HCEC 1CT (cell line): ENCODE measurements at regions not wholly inside any gene's neighbourhood (a gene's known extent, or its start where the extent isn't known, plus 50 kb on each side); places are given as distances from the start of the nearest gene placed in this dataset.
"Not testable (repeated sequence)": the region's sequence is repeated elsewhere in the genome, so short reads cannot be mapped to it uniquely, and the experiment has no call there.

Experiments used
- DNase-seq: peaks from one replicate; pipeline ENCODE4 v3.0.0-alpha.2; 2017

DNA sequence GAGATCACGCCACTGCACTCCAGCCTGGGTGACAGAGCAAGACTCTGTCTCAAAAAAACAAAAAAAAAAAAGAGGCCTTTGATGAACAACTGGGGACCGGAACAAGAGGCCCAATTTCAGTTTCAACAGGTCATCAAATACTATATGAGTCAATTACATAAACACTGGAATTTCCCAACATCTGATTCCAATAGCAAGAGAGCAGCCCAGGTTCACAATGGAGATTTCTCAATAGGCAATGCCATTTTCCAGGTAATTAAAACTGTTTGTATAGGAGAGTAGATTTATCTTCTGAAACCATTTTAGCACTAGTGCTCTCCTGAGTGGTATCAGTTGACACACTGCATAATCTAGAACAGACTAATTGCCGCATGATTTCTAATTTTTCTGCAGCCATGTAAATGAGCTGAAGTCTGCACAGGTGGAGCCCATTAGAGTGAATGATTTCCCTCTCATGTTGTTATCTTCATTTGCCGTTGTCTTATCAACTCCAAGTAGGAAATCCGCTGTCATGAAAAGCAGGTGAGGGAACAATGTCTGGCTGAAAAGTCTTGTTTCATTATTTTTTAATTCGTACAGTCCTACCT is 264.1 kb upstream of the MEIS1 start:
- no peak for DNase-seq

DNA sequence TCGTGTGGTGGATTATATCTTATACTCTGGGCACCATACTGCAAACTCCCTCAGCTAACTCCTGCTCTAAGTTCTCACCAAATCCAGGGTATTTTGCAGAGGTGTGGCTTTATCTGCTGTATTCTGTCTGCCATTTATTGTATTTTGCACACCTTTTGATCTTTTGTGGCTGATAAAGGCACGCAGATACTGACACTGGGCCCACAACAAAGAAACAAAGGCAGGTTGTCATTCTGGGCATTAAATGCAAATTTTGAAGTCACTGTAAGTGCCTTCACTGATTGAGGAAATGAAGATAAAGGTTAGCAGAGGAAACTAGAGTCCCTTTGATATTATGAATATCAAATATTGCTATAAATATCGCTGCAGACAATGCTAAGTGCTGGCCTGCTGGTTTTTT is 265.8 kb upstream of the MEIS1 start:
- DNase-seq: no peak

DNA sequence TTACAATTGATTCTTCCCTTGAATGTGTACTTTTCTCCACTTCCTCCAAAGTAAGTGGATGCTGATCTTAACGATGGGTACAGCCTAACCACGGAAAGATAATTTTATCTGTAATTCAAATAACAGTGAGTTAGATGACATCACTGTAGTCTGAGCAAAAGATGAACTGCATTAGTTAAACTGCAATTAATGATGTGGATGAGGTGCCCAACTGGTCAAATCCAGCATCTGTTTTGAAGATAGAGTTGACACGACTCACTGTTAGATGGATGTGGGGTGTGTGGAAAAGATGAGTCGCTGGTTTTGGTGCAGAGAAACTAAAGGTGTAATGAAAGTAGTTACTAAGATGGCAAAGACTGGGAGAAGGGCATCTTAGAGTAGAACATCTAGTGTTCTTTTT is 270.5 kb upstream of the MEIS1 start:
- no peak for DNase-seq

DNA sequence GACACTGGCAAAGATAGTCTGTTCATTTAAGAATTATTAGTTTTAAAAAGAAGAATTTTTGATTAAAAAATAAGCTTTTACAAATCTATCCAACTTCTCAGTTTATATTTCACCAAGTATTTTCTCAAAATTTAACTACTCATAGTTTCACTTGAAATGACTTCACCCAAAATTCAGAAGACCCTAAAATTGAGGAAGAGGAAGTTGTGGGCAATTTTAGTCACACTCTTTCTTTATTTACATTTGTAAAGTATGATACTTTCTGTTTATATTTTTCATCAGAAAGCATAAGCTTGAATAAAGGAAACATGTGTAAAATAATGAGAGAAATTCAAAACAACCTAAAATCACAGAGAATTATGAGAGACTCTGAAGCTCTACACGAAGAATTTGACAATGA is 278.8 kb upstream of the MEIS1 start:
- DNase-seq: no peak

DNA sequence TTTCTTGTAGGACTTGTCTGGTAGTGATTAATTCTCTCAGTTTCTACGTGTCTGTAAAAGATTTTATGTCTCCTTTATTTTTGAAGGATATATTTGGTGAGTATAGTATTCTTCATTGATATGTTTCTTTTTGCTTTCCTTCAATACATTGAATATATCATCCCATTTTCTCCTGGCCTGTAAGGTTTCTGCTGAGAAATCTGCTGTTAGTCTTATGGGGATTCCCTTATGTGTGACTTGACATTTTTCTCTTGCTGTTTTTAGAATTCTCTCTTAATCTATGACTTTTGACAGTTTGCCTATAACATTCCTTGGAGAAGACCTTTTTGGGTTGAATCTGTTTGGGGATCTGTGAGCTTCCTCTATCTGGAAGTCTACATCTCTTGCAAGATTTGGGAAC is 281.0 kb upstream of the MEIS1 start:
- no peak for DNase-seq

DNA sequence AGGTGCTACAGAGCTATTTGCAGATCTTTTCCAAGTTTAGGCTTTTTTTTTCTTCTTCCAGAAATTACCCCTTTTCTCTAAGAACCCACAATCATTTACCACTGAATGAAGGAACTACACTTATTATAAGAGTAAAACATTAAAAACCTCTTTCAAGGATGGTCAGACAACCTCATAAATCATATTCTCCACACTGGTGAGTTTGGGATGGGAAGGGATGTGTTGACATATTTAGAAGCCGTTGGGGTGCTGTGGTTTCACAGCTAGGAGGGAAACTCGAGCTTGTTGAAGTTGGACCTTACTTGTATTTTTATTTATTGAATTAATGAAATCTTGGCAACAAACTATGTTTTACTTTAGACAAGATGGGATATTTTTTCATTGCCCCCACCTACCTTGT is 289.4 kb upstream of the MEIS1 start:
- no peak for DNase-seq

DNA sequence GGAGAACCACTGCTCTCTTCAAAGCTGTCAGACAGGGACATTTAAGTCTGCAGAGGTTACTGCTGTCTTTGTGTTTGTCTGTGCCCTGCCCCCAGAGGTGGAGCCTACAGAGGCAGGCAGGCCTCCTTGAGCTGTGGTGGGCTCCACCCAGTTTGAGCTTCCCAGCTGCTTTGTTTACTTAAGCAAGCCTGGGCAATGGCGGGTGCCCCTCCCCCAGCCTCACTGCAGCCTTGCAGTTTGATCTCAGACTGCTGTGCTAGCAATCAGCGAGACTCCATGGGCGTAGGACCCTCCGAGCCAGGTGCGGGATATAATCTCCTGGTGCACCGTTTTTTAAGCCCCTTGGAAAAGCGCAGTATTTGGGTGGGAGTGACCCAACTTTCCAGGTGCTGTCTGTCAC is 290.6 kb upstream of the MEIS1 start:
- DNase-seq: not testable (repeated sequence)

DNA sequence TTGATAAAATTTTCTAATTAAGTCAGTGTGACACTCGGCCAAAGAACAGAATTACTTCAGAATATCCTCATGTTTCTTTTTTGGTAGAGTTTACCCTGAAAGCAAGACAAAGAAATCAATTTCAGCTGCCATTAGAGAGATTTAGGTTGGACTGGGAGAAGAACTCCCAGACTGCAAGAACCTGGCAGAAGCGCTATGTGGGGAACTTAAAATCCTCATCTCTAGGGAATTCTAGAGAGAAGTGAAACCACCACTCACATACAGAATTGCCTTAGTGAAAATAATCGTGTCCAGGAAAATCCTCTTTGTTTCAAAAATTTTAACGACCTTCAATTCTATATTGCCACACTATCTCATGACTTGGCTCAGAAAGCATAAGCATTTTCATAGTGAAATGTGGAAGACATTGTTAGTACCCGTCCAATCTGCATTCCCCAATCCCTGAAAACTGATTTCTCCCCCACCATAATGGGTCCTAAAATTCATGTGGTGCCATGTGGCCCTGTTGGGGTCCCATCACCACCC is 297.3 kb upstream of the MEIS1 start:
- no peak for DNase-seq

DNA sequence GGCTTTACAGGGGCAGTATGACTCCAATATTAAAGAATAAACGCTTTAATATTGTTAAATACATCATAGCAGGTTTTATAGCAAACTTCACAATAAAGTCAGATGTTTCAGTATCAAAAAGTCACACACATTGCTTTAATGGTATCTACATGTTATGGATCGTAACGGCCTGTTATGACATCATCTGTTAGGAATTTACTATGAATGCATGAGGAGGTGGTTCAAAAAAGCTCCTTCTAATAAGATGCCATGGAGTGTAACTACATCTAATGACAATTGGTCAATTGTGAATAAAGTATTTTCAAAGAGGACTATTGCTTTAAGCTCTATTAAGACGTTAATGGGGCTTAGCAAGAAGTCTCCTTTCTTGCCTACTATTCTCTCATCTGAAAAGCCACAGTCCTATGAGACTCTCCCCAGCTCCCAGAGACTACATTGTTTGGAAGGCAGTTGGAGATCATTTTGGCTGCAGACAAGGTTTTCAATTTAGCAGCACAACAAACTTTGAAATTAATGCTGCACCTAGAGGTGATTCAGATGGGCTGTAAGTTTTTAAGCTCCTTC is 300.7 kb upstream of the MEIS1 start:
- no peak for DNase-seq

DNA sequence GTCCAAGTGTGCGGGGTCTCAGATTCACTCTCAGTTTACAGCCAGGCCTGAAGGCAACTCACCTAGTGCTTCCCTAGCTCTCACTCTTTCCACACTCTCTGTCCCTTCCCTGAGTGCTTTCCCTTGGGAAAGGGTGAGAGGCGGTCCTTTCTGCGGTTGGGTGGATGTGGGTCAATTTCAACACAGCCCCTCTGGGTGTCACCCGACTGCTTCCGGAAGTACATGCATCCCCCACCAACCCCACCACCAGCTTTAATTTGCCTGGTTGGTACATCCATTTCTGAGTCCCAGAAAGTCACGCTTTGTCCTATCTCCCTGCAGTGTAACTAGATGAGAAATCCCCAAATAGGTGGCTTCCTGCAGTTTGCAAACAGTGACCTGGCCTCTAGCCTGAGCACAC is 307.3 kb upstream of the MEIS1 start:
- DNase-seq: no peak

DNA sequence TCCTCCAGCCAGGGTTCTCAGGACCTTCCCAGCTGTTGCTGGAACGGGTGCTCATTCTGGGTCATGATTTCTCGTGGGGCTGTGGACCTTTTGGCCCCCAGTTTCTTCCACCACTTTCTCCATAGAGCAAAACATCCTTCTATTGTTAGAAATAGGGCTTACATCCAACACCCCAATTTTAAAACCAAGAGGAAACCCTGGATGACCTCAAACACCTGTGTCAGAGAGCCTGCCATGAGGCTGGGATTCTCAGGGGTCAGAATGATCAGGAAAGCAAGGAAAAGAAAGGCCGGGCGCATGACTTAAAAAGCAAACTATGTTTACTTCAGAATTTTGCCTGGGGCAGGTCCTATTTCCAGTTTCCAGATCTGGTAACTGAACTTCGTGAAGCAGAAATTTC is 307.9 kb upstream of the MEIS1 start:
- DNase-seq: no peak

DNA sequence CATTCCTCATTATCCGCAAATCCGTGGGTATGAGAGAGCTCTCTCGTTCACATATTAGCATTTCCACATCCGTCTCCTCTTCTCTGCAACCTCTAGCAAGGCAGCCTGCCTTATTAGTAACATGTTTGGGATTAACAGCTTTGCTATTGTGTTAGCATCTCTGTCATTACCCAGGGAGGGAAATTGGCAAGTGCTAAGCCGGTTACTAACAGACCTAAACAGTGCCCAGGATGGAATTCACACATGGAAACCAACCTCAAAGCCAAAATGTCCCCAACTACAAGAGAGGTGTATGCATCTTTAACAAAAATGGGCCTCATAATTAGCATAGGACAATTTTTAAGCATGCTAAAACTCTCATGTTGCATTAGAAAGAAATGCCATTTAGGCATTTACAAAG is 309.0 kb upstream of the MEIS1 start:
- DNase-seq: no peak

DNA sequence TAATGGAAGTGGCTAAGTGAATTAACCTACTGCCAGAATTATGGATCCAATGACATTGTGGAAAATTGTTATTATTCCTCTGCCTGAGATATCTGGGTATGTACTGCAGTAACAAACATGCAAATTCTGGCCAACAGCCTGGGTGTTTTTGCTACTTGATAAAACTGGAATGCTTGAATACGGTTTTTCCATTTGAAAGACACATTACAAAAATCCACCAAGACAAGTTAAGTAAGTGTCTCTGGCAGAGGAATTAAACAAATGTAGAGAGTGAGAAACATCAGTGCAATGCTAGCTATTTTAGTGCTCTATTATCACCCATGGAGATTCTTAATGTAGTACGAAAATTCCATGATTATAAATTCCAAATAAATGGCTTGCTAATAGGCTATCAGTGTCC is 312.4 kb upstream of the MEIS1 start:
- DNase-seq: no peak

DNA sequence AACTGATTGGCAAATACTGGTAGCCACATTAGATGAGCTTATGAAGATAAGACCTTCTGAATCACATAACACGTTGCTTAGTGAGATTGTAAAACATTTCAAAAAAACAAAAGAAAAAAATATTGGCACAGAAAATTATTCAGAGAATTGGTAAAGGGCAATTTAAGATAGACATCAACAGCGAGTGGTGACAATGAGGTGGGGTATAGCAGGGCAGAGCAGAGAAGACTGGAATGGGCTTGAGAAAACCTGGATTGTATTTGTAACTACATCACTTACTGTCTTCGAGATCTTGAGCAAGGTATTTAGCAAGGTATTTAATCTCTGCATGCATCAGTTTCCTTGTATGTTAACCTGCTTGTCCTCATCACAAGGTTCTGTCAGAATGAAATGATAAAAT is 313.0 kb upstream of the MEIS1 start:
- DNase-seq: no peak

DNA sequence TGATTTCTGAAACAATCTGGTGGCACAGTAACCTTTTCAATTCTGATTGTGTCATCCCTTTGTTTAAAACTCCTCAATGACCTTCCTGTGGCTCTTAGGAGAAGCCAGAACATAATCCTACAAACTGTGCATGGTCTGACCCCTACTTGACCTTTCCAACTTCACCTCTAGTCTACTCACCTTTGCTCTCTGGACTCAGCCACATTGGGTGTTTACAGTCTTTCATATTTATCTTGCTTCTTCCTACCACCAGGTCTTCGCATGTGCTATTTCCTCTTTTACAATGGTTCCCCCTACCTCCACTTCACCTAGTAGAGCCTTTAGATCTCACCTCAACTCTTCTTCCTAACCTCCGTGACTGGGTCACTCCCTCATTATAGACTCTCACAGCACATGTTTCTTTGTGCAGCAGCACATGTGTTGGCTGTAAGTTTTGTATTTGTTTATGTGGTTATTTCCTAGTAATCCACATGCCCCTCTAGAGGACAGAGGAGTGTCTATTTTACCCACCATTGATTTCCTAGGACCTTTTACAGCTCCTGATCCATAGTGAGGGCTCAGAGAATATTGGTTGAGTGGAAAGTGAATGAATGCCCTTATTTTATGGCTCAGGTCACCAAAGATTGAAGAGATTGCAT is 320.8 kb upstream of the MEIS1 start:
- no peak for DNase-seq

DNA sequence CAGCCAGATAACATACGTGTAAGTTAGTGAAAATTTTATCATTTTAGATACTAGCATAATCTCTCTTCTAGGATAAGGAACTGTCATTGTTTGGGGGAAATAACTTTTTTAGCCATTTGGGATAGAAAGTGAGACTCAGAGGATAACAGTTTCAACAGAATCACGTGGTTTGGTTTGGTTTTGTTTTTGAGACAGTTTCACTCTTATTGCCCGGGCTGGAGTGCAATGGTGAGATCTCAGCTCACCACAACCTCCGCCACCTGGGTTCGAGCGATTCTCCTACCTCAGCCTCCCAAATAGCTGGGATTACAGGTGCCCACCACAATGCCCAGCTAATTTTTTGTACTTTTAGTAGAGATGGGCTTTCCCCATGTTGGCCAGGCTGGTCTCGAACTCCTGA is 323.2 kb upstream of the MEIS1 start:
- no peak for DNase-seq

DNA sequence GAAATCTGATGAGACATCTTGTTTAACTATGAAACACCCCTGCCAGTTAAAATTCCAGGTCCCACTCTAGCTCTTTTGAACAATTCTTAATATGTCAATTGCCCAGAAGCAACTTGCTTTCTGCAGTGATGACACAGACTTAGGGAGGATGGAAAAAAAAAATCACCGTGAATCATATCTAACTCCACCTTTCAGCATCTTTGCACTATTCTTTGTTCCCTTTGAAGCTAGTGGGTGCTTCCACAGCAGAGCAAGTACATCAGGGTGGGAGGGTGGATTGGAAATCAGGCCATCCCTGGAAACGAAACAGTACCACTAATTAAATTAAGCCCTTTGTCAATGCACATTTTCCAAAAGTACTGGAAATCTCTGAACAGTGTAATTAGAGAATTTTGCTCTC is 324.3 kb upstream of the MEIS1 start:
- no peak for DNase-seq

DNA sequence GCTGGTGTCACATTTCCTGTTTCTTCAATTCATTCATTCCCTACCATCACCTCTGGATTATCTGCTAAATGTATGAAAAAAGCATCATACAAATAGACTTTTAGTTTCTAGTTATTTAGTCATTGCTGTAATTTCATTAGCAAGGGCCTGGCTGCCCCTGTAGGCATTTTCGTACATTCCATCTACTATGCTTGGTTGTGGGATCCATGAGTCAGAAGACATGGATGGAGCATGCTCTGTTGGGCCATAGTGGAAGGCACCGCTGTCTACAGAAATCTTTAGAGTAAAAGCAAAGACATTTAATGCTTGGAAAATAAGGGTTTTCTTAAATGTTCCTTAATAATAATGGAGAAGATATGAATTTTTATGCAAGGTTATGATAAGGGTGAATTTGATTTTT is 324.8 kb upstream of the MEIS1 start:
- DNase-seq: no peak

DNA sequence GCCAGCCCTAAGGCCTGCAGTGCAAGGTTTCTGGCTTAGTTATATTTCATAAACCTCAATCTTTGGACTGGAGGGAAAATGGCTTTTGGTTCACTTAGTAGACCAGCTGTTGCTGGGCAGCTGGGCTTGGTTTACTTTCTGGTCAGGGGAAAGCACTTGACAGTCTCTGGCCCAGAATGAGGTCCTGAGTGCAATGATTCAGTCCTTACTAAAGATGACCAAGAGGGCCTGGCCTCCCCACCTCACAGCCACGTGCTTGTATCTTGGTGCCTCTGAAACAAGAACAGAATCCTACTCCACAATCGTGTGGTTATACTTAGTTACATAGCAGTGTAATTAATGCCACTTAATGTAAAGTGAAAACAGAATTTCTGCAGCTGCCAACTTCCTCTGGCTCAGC is 325.5 kb upstream of the MEIS1 start:
- no peak for DNase-seq

DNA sequence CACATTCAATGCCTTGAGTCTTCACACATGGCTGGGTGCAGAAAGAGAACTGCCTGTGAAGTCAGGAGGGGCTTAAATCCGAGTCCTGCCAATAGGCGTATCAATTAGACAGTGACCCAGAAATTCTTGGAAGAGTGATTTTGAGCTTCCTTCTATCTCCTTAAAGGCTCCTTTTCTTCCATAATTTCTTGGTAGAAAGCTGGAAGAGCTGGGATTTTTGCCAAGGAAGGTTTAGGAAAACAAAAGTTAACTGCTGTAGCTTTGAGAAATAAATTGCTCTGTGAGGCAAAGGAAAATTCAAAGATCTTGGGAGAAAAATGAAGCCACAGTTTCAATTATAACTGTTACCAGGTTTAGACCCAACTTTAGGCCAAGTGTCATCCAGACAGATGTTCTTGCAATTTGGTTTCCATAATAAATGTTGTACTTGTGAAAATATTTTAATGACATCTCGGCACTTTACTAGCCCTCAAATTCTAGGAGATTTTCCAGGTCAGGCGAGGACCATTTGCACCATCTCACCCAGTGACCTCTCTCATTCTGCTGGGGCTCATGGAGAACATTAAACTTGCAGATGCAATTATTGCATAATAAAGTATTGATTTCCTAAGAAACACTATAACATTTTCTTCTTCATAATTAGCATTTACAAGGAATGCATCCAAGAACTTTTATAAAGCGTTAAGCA is 329.7 kb upstream of the MEIS1 start:
- no peak for DNase-seq

DNA sequence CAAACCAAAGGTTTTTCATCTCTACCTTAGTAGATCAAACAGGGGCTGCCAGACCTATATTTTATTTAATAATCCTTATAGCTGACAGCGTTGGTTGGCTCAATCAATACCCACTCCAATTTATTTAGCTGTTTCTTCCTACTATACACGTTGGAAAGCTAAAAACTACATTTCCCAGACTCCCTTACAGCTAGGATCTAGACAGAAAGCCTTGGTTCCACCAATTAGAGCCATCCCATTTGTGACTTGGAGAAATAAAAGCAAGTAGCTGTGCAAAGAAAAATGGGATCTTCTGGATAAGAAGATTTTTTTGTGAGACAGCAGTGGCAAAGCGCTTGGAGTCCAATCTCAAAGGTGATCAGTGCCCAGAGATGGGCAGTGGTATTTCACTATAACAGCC is 331.3 kb upstream of the MEIS1 start:
- no peak for DNase-seq

DNA sequence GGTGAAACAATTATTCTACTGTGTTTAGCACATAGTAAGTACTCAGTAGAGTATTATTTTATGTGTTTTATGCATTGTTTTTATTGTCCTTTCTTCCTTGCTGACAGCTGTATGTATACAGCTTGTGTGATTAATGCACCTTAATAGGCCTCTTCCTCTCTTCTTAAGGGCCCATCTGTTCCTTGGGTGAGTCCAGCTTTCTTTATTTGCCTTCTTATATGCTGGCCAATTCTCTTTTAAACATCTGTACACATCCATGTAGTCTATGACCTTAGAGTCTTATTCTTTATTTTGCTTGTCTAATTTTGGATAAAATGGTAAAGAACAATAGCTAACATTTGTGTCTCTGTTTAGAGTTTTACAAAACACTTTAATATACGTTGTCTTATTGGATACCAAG is 333.7 kb upstream of the MEIS1 start:
- no peak for DNase-seq

DNA sequence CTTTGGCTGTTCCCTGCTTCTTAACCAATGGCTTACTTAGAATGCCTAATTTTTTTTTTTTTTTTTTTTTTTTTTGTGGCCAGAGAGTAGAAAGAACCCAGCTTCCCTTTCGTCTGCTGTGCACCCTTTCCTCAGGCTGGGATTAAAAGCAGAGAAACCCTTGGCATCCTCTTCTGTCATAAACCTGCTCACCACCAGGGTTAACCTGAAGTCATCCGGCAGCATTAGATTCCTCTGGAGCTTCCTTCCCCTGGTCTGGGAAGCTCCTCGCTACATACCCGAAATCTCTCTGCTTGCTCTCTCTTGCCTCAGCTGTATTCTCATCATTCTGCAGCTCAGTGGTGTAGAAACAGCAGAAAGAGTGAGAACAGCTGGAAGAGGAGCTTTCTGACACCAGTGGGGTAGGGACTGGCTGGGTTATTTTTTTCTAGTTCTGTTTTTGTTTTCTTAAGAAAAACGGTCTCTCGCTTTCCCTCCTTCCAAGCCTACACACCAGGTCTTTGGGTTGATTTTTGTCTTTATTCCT is 339.0 kb upstream of the MEIS1 start:
- no peak for DNase-seq

DNA sequence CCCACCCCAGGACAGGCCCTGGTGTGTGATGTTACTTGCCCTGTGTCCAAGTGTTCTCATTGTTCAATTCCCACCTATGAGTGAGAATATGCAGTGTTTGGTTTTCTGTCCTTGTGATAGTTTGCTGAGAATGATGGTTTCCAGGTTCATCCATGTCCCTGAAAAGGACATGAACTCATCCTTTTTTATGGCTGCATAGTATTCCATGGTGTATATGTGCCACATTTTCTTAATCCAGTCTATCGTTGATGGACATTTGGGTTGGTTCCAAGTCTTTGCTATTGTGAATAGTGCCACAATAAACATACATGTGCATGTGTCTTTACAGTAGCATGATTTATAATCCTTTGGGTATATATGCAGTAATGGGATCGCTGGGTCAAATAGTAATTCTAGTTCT is 340.2 kb upstream of the MEIS1 start:
- DNase-seq: not testable (repeated sequence)
